Neural crest cell (in vitro differentiated cells): ENCODE measurements at regions not wholly inside any gene's neighbourhood (a gene's known extent, or its start where the extent isn't known, plus 50 kb on each side); places are given as distances from the start of the nearest gene placed in this dataset.

ENCODE experiments used
- DNase-seq: peaks from one replicate; pipeline ENCODE4 v3.0.0; 2021; ENCODE audit warnings: low read depth, mixed read lengths, low spot score
- H3K27ac Mint-ChIP-seq: one replicate; pipeline ENCODE4 v1.8.0; 2021; ENCODE audit warnings: mild to moderate bottlenecking, mixed read lengths; ENCODE audit not compliant: unreplicated experiment
- H3K27me3 Mint-ChIP-seq: 2 replicates; pipeline ENCODE4 v1.8.0; 2021; ENCODE audit warnings: low read depth, mild to moderate bottlenecking, mixed read lengths
- H3K36me3 Mint-ChIP-seq: 2 replicates; pipeline ENCODE4 v1.8.0; 2021; ENCODE audit warnings: low read depth, mild to moderate bottlenecking, mixed read lengths
- H3K4me1 Mint-ChIP-seq: 2 replicates; pipeline ENCODE4 v1.8.0; 2021; ENCODE audit warnings: mixed read lengths
- H3K4me3 Mint-ChIP-seq: one replicate; pipeline ENCODE4 v1.8.0; 2021; ENCODE audit warnings: mild to moderate bottlenecking, mixed read lengths
- H3K9me3 Mint-ChIP-seq: 2 replicates; pipeline ENCODE4 v1.8.0; 2021; ENCODE audit warnings: mixed read lengths
- TF ChIP-seq, protein P1 (sequence below): fragments of 200-600 bp; sonication (generic); conservative IDR thresholded peaks from 2 replicates; pipeline ENCODE4 v1.5.0; 2021; ENCODE audit warnings: antibody characterized with exemption, mild to moderate bottlenecking

GRCh38 chr9:85377731-85378289 is 363.9 kb downstream of the AGTPBP1 start:
- Mint-ChIP-seq H3K4me1 (peaks cover 4% of the 10 kb centered on the region), H3K4me3 (no peak overlapping the region), H3K9me3 (no peaks in the 10 kb centered on the region), H3K36me3 (no peaks in the 10 kb centered on the region), H3K27me3 (no peaks in the 10 kb centered on the region), H3K27ac (no peak overlapping the region)
- DNase-seq, result no peak
- TF ChIP-seq, protein P1, sequence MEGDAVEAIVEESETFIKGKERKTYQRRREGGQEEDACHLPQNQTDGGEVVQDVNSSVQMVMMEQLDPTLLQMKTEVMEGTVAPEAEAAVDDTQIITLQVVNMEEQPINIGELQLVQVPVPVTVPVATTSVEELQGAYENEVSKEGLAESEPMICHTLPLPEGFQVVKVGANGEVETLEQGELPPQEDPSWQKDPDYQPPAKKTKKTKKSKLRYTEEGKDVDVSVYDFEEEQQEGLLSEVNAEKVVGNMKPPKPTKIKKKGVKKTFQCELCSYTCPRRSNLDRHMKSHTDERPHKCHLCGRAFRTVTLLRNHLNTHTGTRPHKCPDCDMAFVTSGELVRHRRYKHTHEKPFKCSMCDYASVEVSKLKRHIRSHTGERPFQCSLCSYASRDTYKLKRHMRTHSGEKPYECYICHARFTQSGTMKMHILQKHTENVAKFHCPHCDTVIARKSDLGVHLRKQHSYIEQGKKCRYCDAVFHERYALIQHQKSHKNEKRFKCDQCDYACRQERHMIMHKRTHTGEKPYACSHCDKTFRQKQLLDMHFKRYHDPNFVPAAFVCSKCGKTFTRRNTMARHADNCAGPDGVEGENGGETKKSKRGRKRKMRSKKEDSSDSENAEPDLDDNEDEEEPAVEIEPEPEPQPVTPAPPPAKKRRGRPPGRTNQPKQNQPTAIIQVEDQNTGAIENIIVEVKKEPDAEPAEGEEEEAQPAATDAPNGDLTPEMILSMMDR, result no peak

DNA sequence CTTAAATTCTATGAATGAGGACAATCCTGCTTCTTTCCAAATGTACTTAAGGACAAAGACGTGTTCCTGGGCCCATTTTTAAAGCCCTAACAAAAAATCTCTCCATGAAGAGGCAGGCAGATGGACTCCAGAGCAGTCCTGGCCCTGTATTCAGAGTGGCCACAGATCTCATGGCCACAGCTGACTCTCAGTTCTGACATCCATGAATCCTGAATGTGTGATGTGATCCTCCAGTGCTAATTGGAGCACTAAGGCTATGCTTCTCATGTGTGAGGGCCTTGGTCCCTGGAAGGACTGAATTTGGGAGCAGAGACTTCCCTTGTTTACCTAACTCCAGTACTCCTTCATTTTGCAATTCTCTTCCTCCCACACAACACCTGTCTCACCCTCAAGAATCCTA is 373.0 kb downstream of the AGTPBP1 start:
- H3K9me3 Mint-ChIP-seq, result no peaks in the 10 kb centered on the region
- DNase-seq, result no peak
- no peaks in the 10 kb centered on the region for H3K4me1 Mint-ChIP-seq
- H3K27ac Mint-ChIP-seq, result peak overlapping the region; percentile 58
- TF ChIP-seq, protein P1, result no peak
- H3K4me3 Mint-ChIP-seq, result no peak overlapping the region
- H3K36me3 Mint-ChIP-seq, result no peaks in the 10 kb centered on the region
- H3K27me3 Mint-ChIP-seq, result no peaks in the 10 kb centered on the region

DNA sequence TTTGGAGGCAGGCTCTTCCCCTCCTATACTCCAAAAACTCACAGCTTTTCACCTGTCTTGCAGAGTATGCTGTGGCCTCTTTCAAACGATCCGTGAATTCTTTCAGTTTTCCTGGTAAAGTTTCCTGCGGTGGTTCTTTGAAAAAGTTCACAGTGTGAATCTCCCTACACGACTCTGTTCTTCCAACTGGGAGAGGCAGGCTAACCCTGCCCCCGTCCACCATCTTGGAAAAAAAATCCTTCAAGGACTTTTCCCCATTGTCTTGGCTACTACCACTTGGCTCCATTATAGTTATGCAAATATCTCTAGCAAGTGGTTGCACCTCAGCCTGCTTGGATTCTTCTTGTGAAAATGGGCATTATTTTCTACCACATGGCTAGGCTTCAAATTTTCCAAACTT is 382.6 kb downstream of the AGTPBP1 start:
- Mint-ChIP-seq H3K9me3 (peaks cover 2% of the 10 kb centered on the region), H3K36me3 (no peaks in the 10 kb centered on the region), H3K27ac (no peak overlapping the region), H3K27me3 (no peaks in the 10 kb centered on the region), H3K4me1 (no peaks in the 10 kb centered on the region), H3K4me3 (no peak overlapping the region)
- DNase-seq, result no peak
- TF ChIP-seq, protein P1, result no peak

- Mint-ChIP-seq H3K4me3 (no peak overlapping the region), H3K9me3 (peaks cover 4% of the 10 kb centered on the region), H3K36me3 (no peaks in the 10 kb centered on the region), H3K27ac (no peak overlapping the region), H3K4me1 (no peaks in the 10 kb centered on the region), H3K27me3 (no peaks in the 10 kb centered on the region)
- TF ChIP-seq, protein P1, result no peak
- no peak for DNase-seq
Measured at GRCh38 chr9:85349046-85349445, 392.7 kb downstream of the AGTPBP1 start.

DNA sequence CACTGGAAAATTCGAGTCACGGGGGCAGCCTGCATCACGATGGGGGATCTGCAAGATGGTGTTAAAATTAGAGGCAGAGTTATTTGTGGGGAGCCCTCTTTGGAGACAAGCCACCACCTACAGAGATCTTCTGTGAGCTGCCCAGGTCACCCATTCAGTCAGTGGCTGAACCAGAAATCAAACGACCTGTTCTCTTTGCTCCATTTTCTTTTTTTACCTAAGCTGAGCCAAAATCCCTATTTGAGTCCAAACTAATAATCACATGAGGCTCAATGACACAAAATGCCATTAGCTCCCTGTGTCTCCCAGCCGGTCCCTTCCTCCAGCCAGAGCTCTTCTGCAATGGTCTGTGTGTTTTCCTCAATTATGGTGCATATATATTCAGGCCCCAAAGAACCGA is 394.2 kb downstream of the AGTPBP1 start:
- H3K9me3 Mint-ChIP-seq, result peaks cover 4% of the 10 kb centered on the region
- H3K27ac Mint-ChIP-seq, result no peak overlapping the region
- H3K27me3 Mint-ChIP-seq, result no peaks in the 10 kb centered on the region
- H3K36me3 Mint-ChIP-seq, result no peaks in the 10 kb centered on the region
- H3K4me3 Mint-ChIP-seq, result no peak overlapping the region
- no peaks in the 10 kb centered on the region for H3K4me1 Mint-ChIP-seq
- DNase-seq, result no peak
- TF ChIP-seq, protein P1, result no peak
